SK-N-SH treated with all-trans-retinoic acid at 6 μM for 48 hours (cell line): ENCODE measurements at regions not wholly inside any gene's neighbourhood (a gene's known extent, or its start where the extent isn't known, plus 50 kb on each side); places are given as distances from the start of the nearest gene placed in this dataset.

Experiments used
- ATAC-seq: fragments of 200-7000 bp; cut with Tn5 transposase; 3 replicates; pipeline ENCODE4 v1.9.1; 2020; ENCODE audit warnings: mild to moderate bottlenecking, moderate library complexity
- ARNTL ChIP-seq: fragments of 450-650 bp; formaldehyde crosslinking; IDR thresholded peaks from 2 replicates; pipeline ENCODE4 v1.5.0; 2020; ENCODE audit warnings: low read depth, mild to moderate bottlenecking, moderate library complexity, borderline replicate concordance
- BACH2 ChIP-seq: fragments of 250-450 bp; sonication (Bioruptor Pico); IDR thresholded peaks from 2 replicates; pipeline ENCODE4 v1.9.0; 2021; ENCODE audit warnings: mild to moderate bottlenecking, borderline replicate concordance
- CSDC2 ChIP-seq: fragments of 250-450 bp; sonication (Bioruptor Pico); IDR thresholded peaks from 2 replicates; pipeline ENCODE4 v1.5.0; 2020; ENCODE audit warnings: mild to moderate bottlenecking, moderate library complexity
- ESRRG ChIP-seq: fragments of 250-450 bp; sonication (Bioruptor Pico); IDR thresholded peaks from 2 replicates; pipeline ENCODE4 v1.6.1; 2021; ENCODE audit warnings: mild to moderate bottlenecking
- GLIS3 ChIP-seq: fragments of 250-450 bp; sonication (Bioruptor Pico); IDR thresholded peaks from 2 replicates; pipeline ENCODE4 v1.5.0; 2020; ENCODE audit warnings: mild to moderate bottlenecking, moderate library complexity
- ISL1 ChIP-seq: fragments of 250-450 bp; sonication (Bioruptor Pico); IDR thresholded peaks from 2 replicates; pipeline ENCODE4 v2.1.2; 2022; ENCODE audit warnings: mild to moderate bottlenecking, moderate library complexity
- OSR1 ChIP-seq: fragments of 250-450 bp; sonication (Bioruptor Pico); IDR thresholded peaks from 2 replicates; pipeline ENCODE4 v1.8.0; 2022; ENCODE audit warnings: moderate library complexity, mild to moderate bottlenecking, inconsistent platforms
- PPARA ChIP-seq: fragments of 250-450 bp; sonication (Bioruptor Pico); IDR thresholded peaks from 2 replicates; pipeline ENCODE4 v1.5.0; 2020; ENCODE audit warnings: mild to moderate bottlenecking, borderline replicate concordance
- RARB ChIP-seq: fragments of 250-450 bp; sonication (Bioruptor Pico); IDR thresholded peaks from 2 replicates; pipeline ENCODE4 v1.8.0; 2021; ENCODE audit warnings: mild to moderate bottlenecking, moderate library complexity
- SNAI2 ChIP-seq: fragments of 250-450 bp; sonication (Bioruptor Pico); IDR thresholded peaks from 2 replicates; pipeline ENCODE4 v1.5.0; 2020; ENCODE audit warnings: mild to moderate bottlenecking, moderate library complexity
- TCF4 ChIP-seq: fragments of 250-450 bp; sonication (Bioruptor Pico); IDR thresholded peaks from 2 replicates; pipeline ENCODE4 v1.8.0; 2021; ENCODE audit warnings: mild to moderate bottlenecking, moderate library complexity, borderline replicate concordance
- TOX ChIP-seq: fragments of 250-450 bp; sonication (Bioruptor Pico); IDR thresholded peaks from 2 replicates; pipeline ENCODE4 v1.8.0; 2021; ENCODE audit warnings: mild to moderate bottlenecking, moderate library complexity, borderline replicate concordance
- TSHZ2 ChIP-seq: fragments of 250-450 bp; sonication (Bioruptor Pico); IDR thresholded peaks from 2 replicates; pipeline ENCODE4 v1.5.0; 2020; ENCODE audit warnings: mild to moderate bottlenecking, moderate library complexity
- ZC3H10 ChIP-seq: fragments of 250-450 bp; sonication (Bioruptor Pico); IDR thresholded peaks from 2 replicates; pipeline ENCODE4 v1.5.1; 2021; ENCODE audit warnings: mild to moderate bottlenecking, moderate library complexity
- ZFP3 ChIP-seq: fragments of 250-450 bp; sonication (Bioruptor Pico); IDR thresholded peaks from 2 replicates; pipeline ENCODE4 v1.5.0; 2020; ENCODE audit warnings: mild to moderate bottlenecking, moderate library complexity
- ZFP30 ChIP-seq: fragments of 450-650 bp; formaldehyde crosslinking; IDR thresholded peaks from 2 replicates; pipeline ENCODE4 v1.5.0; 2022; ENCODE audit warnings: mild to moderate bottlenecking, moderate library complexity
- ZNF70 ChIP-seq: fragments of 450-650 bp; formaldehyde crosslinking; IDR thresholded peaks from 2 replicates; pipeline ENCODE4 v1.5.0; 2020; ENCODE audit warnings: mild to moderate bottlenecking, moderate library complexity
- ZNF8 ChIP-seq: fragments of 450-650 bp; formaldehyde crosslinking; IDR thresholded peaks from 2 replicates; pipeline ENCODE4 v1.5.0; 2020; ENCODE audit warnings: mild to moderate bottlenecking, moderate library complexity
- TF ChIP-seq, protein P1 (sequence below): fragments of 250-450 bp; sonication (Bioruptor Pico); IDR thresholded peaks from 2 replicates; pipeline ENCODE4 v1.5.1; 2021; ENCODE audit warnings: mild to moderate bottlenecking, moderate library complexity
- TF ChIP-seq, protein P2 (sequence below): fragments of 250-450 bp; sonication (Bioruptor Pico); IDR thresholded peaks from 2 replicates; pipeline ENCODE4 v1.8.0; 2020; ENCODE audit warnings: mild to moderate bottlenecking, moderate library complexity, borderline replicate concordance
- TF ChIP-seq, protein P3 (sequence below): fragments of 250-450 bp; sonication (Bioruptor Pico); IDR thresholded peaks from 2 replicates; pipeline ENCODE4 v1.8.0; 2021; ENCODE audit warnings: low read depth, mild to moderate bottlenecking, moderate library complexity, borderline replicate concordance

GRCh38 chr9:82588301-82589180 lies 474.4 kb downstream of the RASEF start:
- TF ChIP-seq, protein P1, sequence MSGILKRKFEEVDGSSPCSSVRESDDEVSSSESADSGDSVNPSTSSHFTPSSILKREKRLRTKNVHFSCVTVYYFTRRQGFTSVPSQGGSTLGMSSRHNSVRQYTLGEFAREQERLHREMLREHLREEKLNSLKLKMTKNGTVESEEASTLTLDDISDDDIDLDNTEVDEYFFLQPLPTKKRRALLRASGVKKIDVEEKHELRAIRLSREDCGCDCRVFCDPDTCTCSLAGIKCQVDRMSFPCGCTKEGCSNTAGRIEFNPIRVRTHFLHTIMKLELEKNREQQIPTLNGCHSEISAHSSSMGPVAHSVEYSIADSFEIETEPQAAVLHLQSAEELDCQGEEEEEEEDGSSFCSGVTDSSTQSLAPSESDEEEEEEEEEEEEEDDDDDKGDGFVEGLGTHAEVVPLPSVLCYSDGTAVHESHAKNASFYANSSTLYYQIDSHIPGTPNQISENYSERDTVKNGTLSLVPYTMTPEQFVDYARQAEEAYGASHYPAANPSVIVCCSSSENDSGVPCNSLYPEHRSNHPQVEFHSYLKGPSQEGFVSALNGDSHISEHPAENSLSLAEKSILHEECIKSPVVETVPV (CRISPR knock-in tag), result no peak
- TF ChIP-seq TOX (CRISPR knock-in tag) (no peak), OSR1 (no peak), ISL1 (CRISPR knock-in tag) (no peak), SNAI2 (CRISPR knock-in tag) (no peak), ZFP3 (CRISPR knock-in tag) (no peak), ZNF70 (CRISPR knock-in tag) (no peak), ZFP30 (CRISPR knock-in tag) (no peak), ZNF8 (CRISPR knock-in tag) (no peak), CSDC2 (no peak)
- TF ChIP-seq, protein P2, sequence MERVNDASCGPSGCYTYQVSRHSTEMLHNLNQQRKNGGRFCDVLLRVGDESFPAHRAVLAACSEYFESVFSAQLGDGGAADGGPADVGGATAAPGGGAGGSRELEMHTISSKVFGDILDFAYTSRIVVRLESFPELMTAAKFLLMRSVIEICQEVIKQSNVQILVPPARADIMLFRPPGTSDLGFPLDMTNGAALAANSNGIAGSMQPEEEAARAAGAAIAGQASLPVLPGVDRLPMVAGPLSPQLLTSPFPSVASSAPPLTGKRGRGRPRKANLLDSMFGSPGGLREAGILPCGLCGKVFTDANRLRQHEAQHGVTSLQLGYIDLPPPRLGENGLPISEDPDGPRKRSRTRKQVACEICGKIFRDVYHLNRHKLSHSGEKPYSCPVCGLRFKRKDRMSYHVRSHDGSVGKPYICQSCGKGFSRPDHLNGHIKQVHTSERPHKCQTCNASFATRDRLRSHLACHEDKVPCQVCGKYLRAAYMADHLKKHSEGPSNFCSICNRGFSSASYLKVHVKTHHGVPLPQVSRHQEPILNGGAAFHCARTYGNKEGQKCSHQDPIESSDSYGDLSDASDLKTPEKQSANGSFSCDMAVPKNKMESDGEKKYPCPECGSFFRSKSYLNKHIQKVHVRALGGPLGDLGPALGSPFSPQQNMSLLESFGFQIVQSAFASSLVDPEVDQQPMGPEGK, result no peak
- ATAC-seq, result no peak

GRCh38 chr9:82590845-82591244 lies 472.1 kb downstream of the RASEF start:
- TF ChIP-seq CSDC2 (no peak), TCF4 (CRISPR knock-in tag) (no peak), ESRRG (CRISPR knock-in tag) (no peak), PPARA (CRISPR knock-in tag) (no peak), ZC3H10 (CRISPR knock-in tag) (no peak), TSHZ2 (no peak), ZNF70 (CRISPR knock-in tag) (no peak), ARNTL (no peak), BACH2 (CRISPR knock-in tag) (no peak), OSR1 (no peak), ZNF8 (CRISPR knock-in tag) (no peak), GLIS3 (CRISPR knock-in tag) (no peak), RARB (CRISPR knock-in tag) (no peak), ZFP30 (CRISPR knock-in tag) (no peak), SNAI2 (CRISPR knock-in tag) (no peak)
- TF ChIP-seq, protein P2, result no peak
- TF ChIP-seq, protein P3, sequence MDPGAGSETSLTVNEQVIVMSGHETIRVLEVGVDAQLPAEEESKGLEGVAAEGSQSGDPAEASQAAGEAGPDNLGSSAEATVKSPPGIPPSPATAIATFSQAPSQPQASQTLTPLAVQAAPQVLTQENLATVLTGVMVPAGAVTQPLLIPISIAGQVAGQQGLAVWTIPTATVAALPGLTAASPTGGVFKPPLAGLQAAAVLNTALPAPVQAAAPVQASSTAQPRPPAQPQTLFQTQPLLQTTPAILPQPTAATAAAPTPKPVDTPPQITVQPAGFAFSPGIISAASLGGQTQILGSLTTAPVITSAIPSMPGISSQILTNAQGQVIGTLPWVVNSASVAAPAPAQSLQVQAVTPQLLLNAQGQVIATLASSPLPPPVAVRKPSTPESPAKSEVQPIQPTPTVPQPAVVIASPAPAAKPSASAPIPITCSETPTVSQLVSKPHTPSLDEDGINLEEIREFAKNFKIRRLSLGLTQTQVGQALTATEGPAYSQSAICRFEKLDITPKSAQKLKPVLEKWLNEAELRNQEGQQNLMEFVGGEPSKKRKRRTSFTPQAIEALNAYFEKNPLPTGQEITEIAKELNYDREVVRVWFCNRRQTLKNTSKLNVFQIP, result no peak
- TF ChIP-seq, protein P1 (CRISPR knock-in tag), result no peak
- no peak for ATAC-seq
